ENCODE measurements at regions not wholly inside any gene's neighbourhood (a gene's known extent, or its start where the extent isn't known, plus 50 kb on each side); places are given as distances from the start of the nearest gene placed in this dataset.

- no peak for DNase-seq
Observed at GRCh38 chr12:45553204-45553603, 176.3 kb upstream of the ARID2 start.

GRCh38 chr12:45557016-45557415, 172.5 kb upstream of the ARID2 start:
- DNase-seq, result no peak

- no peak for DNase-seq
Observed at GRCh38 chr12:45558353-45558752, 171.2 kb upstream of the ARID2 start.

- no peak for DNase-seq
Observed at GRCh38 chr12:45559537-45559936, 170.0 kb upstream of the ARID2 start.

GRCh38 chr12:45560689-45561088, 168.8 kb upstream of the ARID2 start:
- no peak for DNase-seq

GRCh38 chr12:45561488-45561887, 168.0 kb upstream of the ARID2 start:
- no peak for DNase-seq

- no peak for DNase-seq
Observed at GRCh38 chr12:45565590-45565989, 163.9 kb upstream of the ARID2 start.

- no peak for DNase-seq
Observed at GRCh38 chr12:45566257-45566656, 163.2 kb upstream of the ARID2 start.

GRCh38 chr12:45568808-45569207, 160.7 kb upstream of the ARID2 start:
- no peak for DNase-seq

GRCh38 chr12:45570501-45570900, 159.0 kb upstream of the ARID2 start:
- no peak for DNase-seq

- no peak for DNase-seq
Observed at GRCh38 chr12:45572114-45572513, 157.4 kb upstream of the ARID2 start.

GRCh38 chr12:45575417-45575816, 154.1 kb upstream of the ARID2 start:
- DNase-seq, result no peak

- DNase-seq, result no peak
Observed at GRCh38 chr12:45575823-45576475, 153.6 kb upstream of the ARID2 start.

- no peak for DNase-seq
Observed at GRCh38 chr12:45577844-45578399, 151.6 kb upstream of the ARID2 start.

GRCh38 chr12:45580356-45580969, 149.0 kb upstream of the ARID2 start:
- no peak for DNase-seq

GRCh38 chr12:45581112-45581511, 148.4 kb upstream of the ARID2 start:
- DNase-seq, result no peak

- DNase-seq, result no peak
Observed at GRCh38 chr12:45582536-45582935, 147.0 kb upstream of the ARID2 start.

- DNase-seq, result no peak
Observed at GRCh38 chr12:45582986-45583659, 146.4 kb upstream of the ARID2 start.

- no peak for DNase-seq
Observed at GRCh38 chr12:45584336-45584735, 145.2 kb upstream of the ARID2 start.

GRCh38 chr12:45585522-45586230, 143.8 kb upstream of the ARID2 start:
- DNase-seq, result no peak

GRCh38 chr12:45586486-45586885, 143.0 kb upstream of the ARID2 start:
- DNase-seq, result no peak

- no peak for DNase-seq
Observed at GRCh38 chr12:45587012-45587411, 142.5 kb upstream of the ARID2 start.

- DNase-seq, result no peak
Observed at GRCh38 chr12:45587877-45588533, 141.5 kb upstream of the ARID2 start.

Data from activated CD4-positive, alpha-beta T cell treated with anti-CD3 and anti-CD28 coated beads, Interleukin-2, amount 50 U/mL, for 48 hours (primary cell).